GM10266 (cell line): ENCODE measurements at regions not wholly inside any gene's neighbourhood (a gene's known extent, or its start where the extent isn't known, plus 50 kb on each side); places are given as distances from the start of the nearest gene placed in this dataset.

ENCODE experiments used
- DNase-seq: peaks from one replicate; pipeline ENCODE4 v3.0.0; 2012; ENCODE audit errors: extremely low spot score
- CTCF ChIP-seq: IDR thresholded peaks from 2 replicates; pipeline ENCODE4 v1.5.1; 2012; ENCODE audit warnings: mild to moderate bottlenecking, low read depth; ENCODE audit not compliant: control insufficient read depth, insufficient read depth; ENCODE audit errors: missing control alignments

- DNase-seq: no peak
- TF ChIP-seq CTCF: no peak
These were observed 160.3 kb downstream of the MN1 start for GRCh38 chr22:27641049-27641795.

- DNase-seq: no peak
- TF ChIP-seq CTCF: no peak
These were observed 159.3 kb downstream of the MN1 start for GRCh38 chr22:27642104-27642800.

- TF ChIP-seq CTCF: no peak
- DNase-seq: no peak
These were observed 157.6 kb downstream of the MN1 start for GRCh38 chr22:27643907-27644306.

- no peak for TF ChIP-seq CTCF
- no peak for DNase-seq
These were observed 157.0 kb downstream of the MN1 start for GRCh38 chr22:27644566-27644965.

GRCh38 chr22:27647540-27647939 is 154.0 kb downstream of the MN1 start:
- no peak for TF ChIP-seq CTCF
- no peak for DNase-seq

- DNase-seq: no peak
- no peak for TF ChIP-seq CTCF
These were observed 153.5 kb downstream of the MN1 start for GRCh38 chr22:27648074-27648473.

- TF ChIP-seq CTCF: no peak
- DNase-seq: no peak
These were observed 152.7 kb downstream of the MN1 start for GRCh38 chr22:27648853-27649252.
